ENCODE measurements at regions not wholly inside any gene's neighbourhood (a gene's known extent, or its start where the extent isn't known, plus 50 kb on each side); places are given as distances from the start of the nearest gene placed in this dataset.

DNA sequence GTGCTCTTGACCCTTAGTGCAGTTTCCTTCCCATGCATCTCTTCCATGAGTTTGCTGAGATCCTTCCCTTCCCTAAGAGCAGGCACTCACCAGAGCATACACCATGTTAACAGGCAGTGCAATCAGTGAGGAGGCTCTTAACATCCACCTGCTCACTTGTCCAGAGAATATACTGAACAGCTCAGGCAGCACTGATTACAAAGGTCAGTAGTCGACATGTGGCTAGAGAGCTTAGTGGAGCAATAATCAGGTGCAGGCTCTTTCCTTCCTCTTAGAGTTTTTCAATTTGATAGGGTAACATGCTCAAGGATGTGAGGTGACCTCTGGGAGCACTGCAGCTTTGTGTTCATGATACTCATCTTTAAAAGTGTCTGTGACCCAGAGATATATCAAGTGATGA is 144.1 kb upstream of the SETBP1 start:
- Histone ChIP-seq H3K9me3 (no peaks in the 10 kb centered on the region), H3K36me3 (no peaks in the 10 kb centered on the region), H3K27me3 (no peaks in the 10 kb centered on the region), H3K4me3 (no peak overlapping the region), H3K4me1 (peaks cover 0 to 57% (median 0%) of the 10 kb centered on the region in 3 donors), H3K27ac (no peak overlapping the region)
- ATAC-seq, result no peak
- TF ChIP-seq EP300 (IDR thresholded peaks at IDR 0.05) (no peak), POLR2A (IDR thresholded peaks at IDR 0.05) (no peak), POLR2AphosphoS5 (IDR thresholded peaks at IDR 0.05) (no peak)
- TF ChIP-seq, protein P1, sequence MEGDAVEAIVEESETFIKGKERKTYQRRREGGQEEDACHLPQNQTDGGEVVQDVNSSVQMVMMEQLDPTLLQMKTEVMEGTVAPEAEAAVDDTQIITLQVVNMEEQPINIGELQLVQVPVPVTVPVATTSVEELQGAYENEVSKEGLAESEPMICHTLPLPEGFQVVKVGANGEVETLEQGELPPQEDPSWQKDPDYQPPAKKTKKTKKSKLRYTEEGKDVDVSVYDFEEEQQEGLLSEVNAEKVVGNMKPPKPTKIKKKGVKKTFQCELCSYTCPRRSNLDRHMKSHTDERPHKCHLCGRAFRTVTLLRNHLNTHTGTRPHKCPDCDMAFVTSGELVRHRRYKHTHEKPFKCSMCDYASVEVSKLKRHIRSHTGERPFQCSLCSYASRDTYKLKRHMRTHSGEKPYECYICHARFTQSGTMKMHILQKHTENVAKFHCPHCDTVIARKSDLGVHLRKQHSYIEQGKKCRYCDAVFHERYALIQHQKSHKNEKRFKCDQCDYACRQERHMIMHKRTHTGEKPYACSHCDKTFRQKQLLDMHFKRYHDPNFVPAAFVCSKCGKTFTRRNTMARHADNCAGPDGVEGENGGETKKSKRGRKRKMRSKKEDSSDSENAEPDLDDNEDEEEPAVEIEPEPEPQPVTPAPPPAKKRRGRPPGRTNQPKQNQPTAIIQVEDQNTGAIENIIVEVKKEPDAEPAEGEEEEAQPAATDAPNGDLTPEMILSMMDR (IDR thresholded peaks at IDR 0.05), result no peak
- 73% methylated on average over 1 of the region's 1 CpG; no CpG with 5 or more reads in 1 of the 2 donors for WGBS, 2 donors (ENCODE audit: low coverage in 1 of 2)

DNA sequence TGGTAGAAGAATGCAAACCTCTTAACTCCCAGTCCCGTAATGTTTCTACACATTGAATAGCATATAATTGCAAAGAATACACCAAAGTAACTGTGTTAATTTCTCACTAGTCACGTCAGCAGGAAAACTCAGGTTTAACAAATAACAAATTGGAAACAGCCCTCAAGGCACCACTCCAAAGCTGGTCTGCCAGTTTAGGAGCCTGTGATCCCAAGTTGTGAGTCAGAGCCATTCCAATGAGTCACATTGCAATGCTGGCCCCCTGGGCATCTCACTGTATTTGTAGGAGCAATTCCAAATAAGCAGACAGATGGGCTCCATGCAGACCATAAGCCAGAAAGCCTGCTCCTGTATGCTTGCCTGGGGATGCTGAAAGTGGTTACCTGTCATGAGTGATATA is 143.2 kb upstream of the SETBP1 start:
- H3K27ac ChIP-seq, result no peak overlapping the region
- no peaks in the 10 kb centered on the region for H3K36me3 ChIP-seq
- no peaks in the 10 kb centered on the region for H3K9me3 ChIP-seq
- H3K4me1 ChIP-seq, result peaks cover 0 to 61% (median 0%) of the 10 kb centered on the region in 3 donors
- 46 to 51% methylated on average over 2 of the region's 2 CpGs for WGBS, 2 donors (ENCODE audit: low coverage in 1 of 2)
- TF ChIP-seq POLR2AphosphoS5 (IDR thresholded peaks at IDR 0.05) (peak; percentile 24), POLR2A (IDR thresholded peaks at IDR 0.05) (no peak)
- no peak for ATAC-seq
- no peak overlapping the region for H3K4me3 ChIP-seq
- H3K27me3 ChIP-seq, result no peaks in the 10 kb centered on the region

DNA sequence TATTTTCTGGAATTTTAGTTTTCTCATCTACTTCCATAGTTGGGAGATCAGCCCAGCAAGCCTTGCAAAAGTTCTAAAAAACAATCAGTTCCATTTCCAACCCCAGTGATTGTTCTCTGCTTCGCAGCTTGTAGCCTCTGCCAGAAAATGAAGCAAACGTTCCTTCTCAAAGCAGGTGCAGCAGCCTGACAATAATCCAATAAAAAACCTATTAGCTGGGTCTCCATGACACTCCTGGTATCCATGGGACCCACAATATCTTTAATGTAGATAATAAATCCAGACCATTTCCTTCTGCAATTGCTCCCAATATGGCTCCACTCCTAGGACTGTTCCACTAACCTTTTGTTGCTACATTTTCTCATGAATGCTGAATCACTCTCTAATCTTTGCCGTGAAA is 140.8 kb upstream of the SETBP1 start:
- Histone ChIP-seq H3K9me3 (no peaks in the 10 kb centered on the region), H3K36me3 (no peaks in the 10 kb centered on the region), H3K27me3 (no peaks in the 10 kb centered on the region), H3K4me3 (no peak overlapping the region), H3K4me1 (peaks cover 0 to 61% (median 0%) of the 10 kb centered on the region in 3 donors), H3K27ac (no peak overlapping the region)
- WGBS, 2 donors (ENCODE audit: low coverage in 1 of 2), result 40 to 57% methylated on average over 1 to 3 of the region's 3 CpGs
- TF ChIP-seq, protein P1 (IDR thresholded peaks at IDR 0.05), result no peak
- TF ChIP-seq POLR2A (IDR thresholded peaks at IDR 0.05) (no peak), POLR2AphosphoS5 (IDR thresholded peaks at IDR 0.05) (no peak), EP300 (IDR thresholded peaks at IDR 0.05) (no peak)
- no peak for ATAC-seq

DNA sequence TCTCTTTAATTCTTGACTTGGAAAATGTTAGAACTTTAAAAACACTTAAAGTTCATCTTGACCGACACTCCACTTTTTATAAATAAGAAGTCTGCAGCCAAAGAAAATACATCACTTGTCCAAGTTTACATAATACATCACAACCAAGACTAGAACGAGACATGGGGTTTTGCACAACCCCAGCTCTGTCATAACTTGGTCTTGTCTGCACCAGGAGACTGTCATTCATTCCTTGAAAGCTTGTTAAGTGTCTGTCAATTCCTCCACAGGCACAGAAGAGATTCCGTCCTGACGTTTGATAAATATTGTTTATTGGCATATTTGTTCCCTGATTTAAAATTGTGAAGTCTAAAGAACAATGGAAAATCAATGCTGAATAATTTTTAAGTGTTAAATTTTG is 139.5 kb upstream of the SETBP1 start:
- Histone ChIP-seq H3K27me3 (no peaks in the 10 kb centered on the region), H3K27ac (no peak overlapping the region), H3K9me3 (no peaks in the 10 kb centered on the region), H3K36me3 (no peaks in the 10 kb centered on the region), H3K4me1 (peaks cover 0 to 57% (median 0%) of the 10 kb centered on the region in 3 donors), H3K4me3 (no peak overlapping the region)
- TF ChIP-seq POLR2A (IDR thresholded peaks at IDR 0.05) (no peak), POLR2AphosphoS5 (IDR thresholded peaks at IDR 0.05) (no peak), EP300 (IDR thresholded peaks at IDR 0.05) (no peak)
- TF ChIP-seq, protein P1 (IDR thresholded peaks at IDR 0.05), result no peak
- ATAC-seq, result peak; percentile 74
- WGBS, 2 donors (ENCODE audit: low coverage in 1 of 2), result 20 to 23% methylated on average over 4 of the region's 4 CpGs

DNA sequence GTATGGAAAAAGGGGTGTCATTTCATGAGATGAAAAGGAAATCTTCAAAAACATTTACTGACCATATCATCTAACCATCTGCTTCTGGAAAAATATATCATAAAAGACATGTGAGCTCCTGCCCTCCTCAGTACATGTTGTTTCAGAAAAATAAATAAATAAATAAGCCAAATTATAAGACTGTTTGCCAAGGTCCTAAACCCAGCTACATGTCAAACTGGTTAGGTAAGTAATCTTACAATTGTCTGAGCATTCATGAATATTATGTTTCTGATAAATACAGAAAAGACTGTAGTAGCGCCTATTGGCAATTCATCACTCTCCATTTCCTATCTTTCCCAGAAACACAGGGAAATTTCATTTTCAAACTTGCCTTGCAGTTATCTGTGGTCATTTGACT is 138.9 kb upstream of the SETBP1 start:
- peaks cover 0 to 51% (median 0%) of the 10 kb centered on the region in 3 donors for H3K4me1 ChIP-seq
- H3K27ac ChIP-seq, result no peak overlapping the region
- TF ChIP-seq EP300 (IDR thresholded peaks at IDR 0.05) (no peak), POLR2AphosphoS5 (IDR thresholded peaks at IDR 0.05) (no peak), POLR2A (IDR thresholded peaks at IDR 0.05) (no peak)
- TF ChIP-seq, protein P1 (IDR thresholded peaks at IDR 0.05), result no peak
- H3K36me3 ChIP-seq, result no peaks in the 10 kb centered on the region
- no peak for ATAC-seq
- H3K27me3 ChIP-seq, result no peaks in the 10 kb centered on the region
- no peak overlapping the region for H3K4me3 ChIP-seq
- 0 to 4% methylated on average over 1 of the region's 1 CpG for WGBS, 2 donors (ENCODE audit: low coverage in 1 of 2)
- H3K9me3 ChIP-seq, result no peaks in the 10 kb centered on the region

Measured in gastroesophageal sphincter (tissue), 4 donors.